ENCODE measurements at regions not wholly inside any gene's neighbourhood (a gene's known extent, or its start where the extent isn't known, plus 50 kb on each side); places are given as distances from the start of the nearest gene placed in this dataset.

DNA sequence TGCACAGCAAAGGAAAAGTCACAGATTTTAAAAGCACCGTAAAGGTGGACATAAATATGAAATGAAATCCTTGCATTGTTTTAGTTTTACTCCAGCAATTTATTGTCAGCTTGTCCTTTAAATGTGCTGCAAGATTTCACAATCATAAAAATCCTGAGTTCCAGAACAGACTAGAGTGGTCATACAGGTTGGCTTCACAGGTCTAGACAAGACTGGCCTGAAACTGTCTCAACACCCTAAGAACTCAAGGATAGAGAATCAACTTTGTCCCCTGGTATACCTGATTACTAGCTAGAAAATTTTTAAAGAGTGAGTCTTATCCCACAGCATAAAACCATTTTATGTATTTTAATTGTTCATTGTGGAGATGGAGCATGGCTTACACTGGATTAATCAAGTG is 521.7 kb upstream of the MCTP2 start:
- H3K4me3 ChIP-seq = no peak overlapping the region
- no peak for DNase-seq
- no peaks in the 10 kb centered on the region for H4K20me1 ChIP-seq (ENCODE audit: insufficient read depth)
- in situ Hi-C loops (cut with MboI) = no loop called here
- H3K27me3 ChIP-seq (replicated peaks; ENCODE audit: insufficient read depth) = no peaks in the 10 kb centered on the region
- H3F3A ChIP-seq (ENCODE audit: insufficient read depth) = no peaks in the 10 kb centered on the region
- no peak overlapping the region for H3K27ac ChIP-seq
- no peak overlapping the region for H3K9ac ChIP-seq
- no peaks in the 10 kb centered on the region for H3K9me3 ChIP-seq (ENCODE audit: low read depth)
- no peaks in the 10 kb centered on the region for H3K9me2 ChIP-seq (ENCODE audit: insufficient read depth)
- no peaks in the 10 kb centered on the region for H3K36me3 ChIP-seq (ENCODE audit: low read depth)
- 70 to 75% methylated on average over 1 of the region's 1 CpG for WGBS, 2 experiments (ENCODE audit: low coverage in 1 of 2, low lambda C conversion rate in 2 of 2, missing lambda C conversion rate in 2 of 2)
- no peaks in the 10 kb centered on the region for H3K79me2 ChIP-seq (ENCODE audit: insufficient read depth)
- H2AFZ ChIP-seq = no peak overlapping the region
- H3K4me1 ChIP-seq (ENCODE audit: insufficient read depth) = no peaks in the 10 kb centered on the region; the same call in 1 of the 2 replicates
- TF ChIP-seq EZH2phosphoT487 (IDR thresholded peaks at IDR 0.05; ENCODE audit: insufficient read depth, low read depth) = no peak
- TF ChIP-seq EZH2 (IDR thresholded peaks at IDR 0.05; ENCODE audit: insufficient read depth, poor library complexity, severe bottlenecking) = no peak
- H3K4me2 ChIP-seq (ENCODE audit: unreplicated experiment) = no peak overlapping the region

GRCh38 chr15:93708724-93709445 is 522.5 kb upstream of the MCTP2 start:
- Histone ChIP-seq H3K9me2 (ENCODE audit: insufficient read depth) (no peaks in the 10 kb centered on the region), H3K36me3 (ENCODE audit: low read depth) (no peaks in the 10 kb centered on the region), H3K9ac (no peak overlapping the region), H3K4me1 (ENCODE audit: insufficient read depth) (no peaks in the 10 kb centered on the region; the same call in 1 of the 2 replicates), H3K4me3 (no peak overlapping the region), H3K4me2 (ENCODE audit: unreplicated experiment) (no peak overlapping the region), H3K79me2 (ENCODE audit: insufficient read depth) (no peaks in the 10 kb centered on the region), H4K20me1 (ENCODE audit: insufficient read depth) (no peaks in the 10 kb centered on the region), H2AFZ (no peak overlapping the region), H3K27me3 (replicated peaks; ENCODE audit: insufficient read depth) (no peaks in the 10 kb centered on the region), H3K27ac (no peak overlapping the region), H3F3A (ENCODE audit: insufficient read depth) (no peaks in the 10 kb centered on the region), H3K9me3 (ENCODE audit: low read depth) (no peaks in the 10 kb centered on the region)
- TF ChIP-seq EZH2phosphoT487 (IDR thresholded peaks at IDR 0.05; ENCODE audit: insufficient read depth, low read depth) (no peak), EZH2 (IDR thresholded peaks at IDR 0.05; ENCODE audit: insufficient read depth, poor library complexity, severe bottlenecking) (no peak)
- DNase-seq = no peak
- in situ Hi-C loops (cut with MboI) = no loop called here
- WGBS, 2 experiments (ENCODE audit: low coverage in 1 of 2, low lambda C conversion rate in 2 of 2, missing lambda C conversion rate in 2 of 2) = 29 to 37% methylated on average over 6 of the region's 6 CpGs

- TF ChIP-seq EZH2phosphoT487 (IDR thresholded peaks at IDR 0.05; ENCODE audit: insufficient read depth, low read depth) = no peak
- no peak for TF ChIP-seq EZH2 (IDR thresholded peaks at IDR 0.05; ENCODE audit: insufficient read depth, poor library complexity, severe bottlenecking)
- Histone ChIP-seq H3K4me2 (ENCODE audit: unreplicated experiment) (no peak overlapping the region), H3K9me3 (ENCODE audit: low read depth) (no peaks in the 10 kb centered on the region), H4K20me1 (ENCODE audit: insufficient read depth) (no peaks in the 10 kb centered on the region), H3K4me3 (no peak overlapping the region), H3K27ac (no peak overlapping the region), H3F3A (ENCODE audit: insufficient read depth) (no peaks in the 10 kb centered on the region), H3K79me2 (ENCODE audit: insufficient read depth) (no peaks in the 10 kb centered on the region), H2AFZ (no peak overlapping the region), H3K9me2 (ENCODE audit: insufficient read depth) (no peaks in the 10 kb centered on the region), H3K9ac (no peak overlapping the region), H3K4me1 (ENCODE audit: insufficient read depth) (no peaks in the 10 kb centered on the region; the same call in 1 of the 2 replicates), H3K36me3 (ENCODE audit: low read depth) (no peaks in the 10 kb centered on the region), H3K27me3 (replicated peaks; ENCODE audit: insufficient read depth) (no peaks in the 10 kb centered on the region)
- DNase-seq = no peak
- in situ Hi-C loops (cut with MboI) = no loop called here
- WGBS, 2 experiments (ENCODE audit: low coverage in 1 of 2, low lambda C conversion rate in 2 of 2, missing lambda C conversion rate in 2 of 2) = 40 to 48% methylated on average over 5 of the region's 5 CpGs
These were observed 523.6 kb upstream of the MCTP2 start for GRCh38 chr15:93707751-93708150.

- in situ Hi-C loops (cut with MboI) = no loop called here
- Histone ChIP-seq H3K4me2 (ENCODE audit: unreplicated experiment) (no peak overlapping the region), H3K9ac (no peak overlapping the region), H3K27me3 (replicated peaks; ENCODE audit: insufficient read depth) (no peaks in the 10 kb centered on the region), H3K4me3 (no peak overlapping the region), H3F3A (ENCODE audit: insufficient read depth) (no peaks in the 10 kb centered on the region), H3K27ac (no peak overlapping the region), H3K9me2 (ENCODE audit: insufficient read depth) (no peaks in the 10 kb centered on the region), H3K4me1 (ENCODE audit: insufficient read depth) (no peaks in the 10 kb centered on the region; the same call in 1 of the 2 replicates), H3K9me3 (ENCODE audit: low read depth) (no peaks in the 10 kb centered on the region), H4K20me1 (ENCODE audit: insufficient read depth) (no peaks in the 10 kb centered on the region), H3K79me2 (ENCODE audit: insufficient read depth) (no peaks in the 10 kb centered on the region), H3K36me3 (ENCODE audit: low read depth) (no peaks in the 10 kb centered on the region), H2AFZ (no peak overlapping the region)
- TF ChIP-seq EZH2 (IDR thresholded peaks at IDR 0.05; ENCODE audit: insufficient read depth, poor library complexity, severe bottlenecking) (no peak), EZH2phosphoT487 (IDR thresholded peaks at IDR 0.05; ENCODE audit: insufficient read depth, low read depth) (no peak)
- WGBS, 2 experiments (ENCODE audit: low coverage in 1 of 2, low lambda C conversion rate in 2 of 2, missing lambda C conversion rate in 2 of 2) = 31 to 39% methylated on average over 7 of the region's 7 CpGs
- no peak for DNase-seq
These were observed 524.7 kb upstream of the MCTP2 start for GRCh38 chr15:93706495-93707292.
